ENCODE measurements at regions not wholly inside any gene's neighbourhood (a gene's known extent, or its start where the extent isn't known, plus 50 kb on each side); places are given as distances from the start of the nearest gene placed in this dataset.
A peak's percentile ranks its signal among the peaks of the same experiment; 100 is the strongest.

- no peak for DNase-seq (ENCODE audit: low spot score)
- Histone ChIP-seq H3K27me3 (replicated peaks; ENCODE audit: insufficient read depth) (no peaks in the 10 kb centered on the region), H3K36me3 (no peaks in the 10 kb centered on the region), H3K9me3 (no peaks in the 10 kb centered on the region), H3K4me3 (no peak overlapping the region), H3K27ac (no peak overlapping the region), H3K4me1 (replicated peaks) (no peaks in the 10 kb centered on the region)
- 78% methylated on average over 2 of the region's 2 CpGs for WGBS
- no peak for TF ChIP-seq CTCF (IDR thresholded peaks at IDR 0.05)
- no peak for TF ChIP-seq POLR2A (IDR thresholded peaks at IDR 0.05)
- TF ChIP-seq POLR2AphosphoS5 (IDR thresholded peaks at IDR 0.05) = no peak
- intact Hi-C loops (cut with DNase I) = no loop called here
Measured at GRCh38 chr12:108054496-108054895, 74.6 kb upstream of the WSCD2 start.

- no peaks in the 10 kb centered on the region for H3K9me3 ChIP-seq
- no peak overlapping the region for H3K4me3 ChIP-seq
- 50% methylated on average over 3 of the region's 3 CpGs for WGBS
- DNase-seq (ENCODE audit: low spot score) = no peak
- no peaks in the 10 kb centered on the region for H3K4me1 ChIP-seq (replicated peaks)
- H3K27ac ChIP-seq = no peak overlapping the region
- intact Hi-C loops (cut with DNase I) = no loop called here
- no peaks in the 10 kb centered on the region for H3K27me3 ChIP-seq (replicated peaks; ENCODE audit: insufficient read depth)
- no peaks in the 10 kb centered on the region for H3K36me3 ChIP-seq
- TF ChIP-seq POLR2A (IDR thresholded peaks at IDR 0.05) (no peak), POLR2AphosphoS5 (IDR thresholded peaks at IDR 0.05) (no peak), CTCF (IDR thresholded peaks at IDR 0.05) (no peak)
Measured at GRCh38 chr12:108055141-108055540, 73.9 kb upstream of the WSCD2 start.

GRCh38 chr12:108060067-108060466 is 69.0 kb upstream of the WSCD2 start:
- 50% methylated on average over 3 of the region's 3 CpGs for WGBS
- H3K9me3 ChIP-seq = no peaks in the 10 kb centered on the region
- no peak overlapping the region for H3K4me3 ChIP-seq
- H3K36me3 ChIP-seq = no peaks in the 10 kb centered on the region
- no peak for DNase-seq (ENCODE audit: low spot score)
- no peaks in the 10 kb centered on the region for H3K27me3 ChIP-seq (replicated peaks; ENCODE audit: insufficient read depth)
- TF ChIP-seq POLR2A (IDR thresholded peaks at IDR 0.05) (no peak), POLR2AphosphoS5 (IDR thresholded peaks at IDR 0.05) (no peak), CTCF (IDR thresholded peaks at IDR 0.05) (no peak)
- no peaks in the 10 kb centered on the region for H3K4me1 ChIP-seq (replicated peaks)
- intact Hi-C loops (cut with DNase I) = no loop called here
- no peak overlapping the region for H3K27ac ChIP-seq

- no peak overlapping the region for H3K4me3 ChIP-seq
- 57% methylated on average over 1 of the region's 1 CpG for WGBS
- no peaks in the 10 kb centered on the region for H3K27me3 ChIP-seq (replicated peaks; ENCODE audit: insufficient read depth)
- DNase-seq (ENCODE audit: low spot score) = no peak
- intact Hi-C loops (cut with DNase I) = no loop called here
- no peak overlapping the region for H3K27ac ChIP-seq
- no peaks in the 10 kb centered on the region for H3K4me1 ChIP-seq (replicated peaks)
- no peaks in the 10 kb centered on the region for H3K9me3 ChIP-seq
- no peaks in the 10 kb centered on the region for H3K36me3 ChIP-seq
- no peak for TF ChIP-seq POLR2A (IDR thresholded peaks at IDR 0.05)
- TF ChIP-seq CTCF (IDR thresholded peaks at IDR 0.05) = no peak
- TF ChIP-seq POLR2AphosphoS5 (IDR thresholded peaks at IDR 0.05) = no peak
Measured at GRCh38 chr12:108060903-108061302, 68.2 kb upstream of the WSCD2 start.

GRCh38 chr12:108063192-108063591 is 65.9 kb upstream of the WSCD2 start:
- DNase-seq (ENCODE audit: low spot score) = no peak
- intact Hi-C loops (cut with DNase I) = no loop called here
- Histone ChIP-seq H3K4me3 (no peak overlapping the region), H3K9me3 (no peaks in the 10 kb centered on the region), H3K36me3 (no peaks in the 10 kb centered on the region), H3K27ac (no peak overlapping the region), H3K27me3 (replicated peaks; ENCODE audit: insufficient read depth) (no peaks in the 10 kb centered on the region), H3K4me1 (replicated peaks) (no peaks in the 10 kb centered on the region)
- WGBS = 20% methylated on average over 3 of the region's 3 CpGs
- no peak for TF ChIP-seq POLR2A (IDR thresholded peaks at IDR 0.05)
- TF ChIP-seq POLR2AphosphoS5 (IDR thresholded peaks at IDR 0.05) = no peak
- TF ChIP-seq CTCF (IDR thresholded peaks at IDR 0.05) = peak in 2 of 4 experiments; percentile 8 to 39
